Peyer's patch (tissue), 4 donors: ENCODE measurements at regions not wholly inside any gene's neighbourhood (a gene's known extent, or its start where the extent isn't known, plus 50 kb on each side); places are given as distances from the start of the nearest gene placed in this dataset.

Experiments used
- DNase-seq, 3 donors: peaks; one replicate each; pipeline ENCODE4 v3.0.0-alpha.2; 2017 to 2019
- H3K27ac ChIP-seq, 4 donors: fragments of 200-600 bp; sonication (generic); one replicate each; pipeline ENCODE4 v1.5.1; 2016 to 2019
- H3K27me3 ChIP-seq, 2 donors: fragments of 200-600 bp; sonication (generic); one replicate each; pipeline ENCODE4 v1.5.1; 2019
- H3K36me3 ChIP-seq, 3 donors: fragments of 200-600 bp; sonication (generic); one replicate each; pipeline ENCODE4 v1.5.1; 2016 to 2019
- H3K4me1 ChIP-seq, 4 donors: fragments of 200-600 bp; sonication (generic); one replicate each; pipeline ENCODE4 v1.5.1; 2016 to 2019
- H3K4me3 ChIP-seq, 4 donors: fragments of 200-600 bp; sonication (generic); 1 replicate in 3 of 4; 2 replicates in 1 of 4; pipeline ENCODE4 v1.5.1; 2016 to 2019; ENCODE audit warnings: mild to moderate bottlenecking in 1 of 4
- H3K9me3 ChIP-seq, 4 donors: fragments of 200-600 bp; sonication (generic); one replicate each; pipeline ENCODE4 v1.5.1; 2016 to 2019; ENCODE audit warnings: mild to moderate bottlenecking in 1 of 4
- POLR2A ChIP-seq, 2 donors: fragments of 450-650 bp; IDR thresholded peaks; one replicate each; pipeline ENCODE4 v1.5.1; 2017; ENCODE audit warnings: antibody characterized with exemption in 2 of 2, mild to moderate bottlenecking in 2 of 2, moderate library complexity in 2 of 2
- TF ChIP-seq, protein P1 (sequence below), 6 experiments: fragments of 450-650 bp in 4 of 6; fragments of 200-600 bp in 2 of 6; sonication (generic) in 1 of 6; IDR thresholded peaks; one replicate each; pipeline ENCODE4 v1.5.1; 2017 to 2019; ENCODE audit warnings: antibody characterized with exemption in 6 of 6, mild to moderate bottlenecking in 3 of 6, moderate library complexity in 1 of 6

DNA sequence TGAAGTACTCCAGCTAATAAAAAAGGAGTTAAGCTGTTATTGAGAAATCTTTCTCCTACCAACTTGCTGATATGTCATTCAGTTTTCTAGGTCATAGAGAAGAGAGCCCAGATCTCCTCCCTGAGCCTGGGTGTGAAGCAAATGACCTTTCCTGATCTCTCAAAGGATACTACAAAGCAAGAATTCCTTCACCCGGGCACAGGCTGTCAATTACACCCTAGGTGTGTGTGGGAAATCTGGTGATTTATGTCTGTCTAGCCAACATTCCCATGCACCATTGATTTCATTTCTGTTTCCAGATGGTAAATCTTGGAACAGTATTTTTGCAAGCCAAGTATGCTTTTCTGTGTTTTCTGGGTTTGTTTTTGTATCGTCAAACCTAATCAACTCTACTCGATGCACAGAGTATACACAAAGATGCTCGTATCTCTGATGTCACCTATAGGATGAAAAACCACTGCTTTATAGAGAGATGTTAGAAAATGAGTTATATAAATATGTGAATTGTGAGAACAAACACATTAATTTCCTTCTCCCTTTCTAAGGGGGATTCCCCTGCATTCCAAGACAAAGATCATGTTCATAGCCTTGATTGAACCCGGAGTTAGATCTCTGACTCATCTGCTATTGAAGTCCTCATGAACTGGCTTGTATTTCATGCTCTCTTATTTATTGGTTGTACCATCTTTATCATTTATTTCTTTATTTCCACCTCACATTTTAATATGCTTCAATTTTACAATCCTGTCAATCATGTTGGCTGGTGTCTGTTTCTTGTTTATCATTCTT is 1037.4 kb downstream of the NLGN4Y start:
- no peaks in the 10 kb centered on the region for H3K27me3 ChIP-seq
- no peaks in the 10 kb centered on the region for H3K36me3 ChIP-seq
- H3K27ac ChIP-seq: no peak overlapping the region
- no peak overlapping the region for H3K4me3 ChIP-seq
- no peaks in the 10 kb centered on the region for H3K9me3 ChIP-seq
- TF ChIP-seq, protein P1, sequence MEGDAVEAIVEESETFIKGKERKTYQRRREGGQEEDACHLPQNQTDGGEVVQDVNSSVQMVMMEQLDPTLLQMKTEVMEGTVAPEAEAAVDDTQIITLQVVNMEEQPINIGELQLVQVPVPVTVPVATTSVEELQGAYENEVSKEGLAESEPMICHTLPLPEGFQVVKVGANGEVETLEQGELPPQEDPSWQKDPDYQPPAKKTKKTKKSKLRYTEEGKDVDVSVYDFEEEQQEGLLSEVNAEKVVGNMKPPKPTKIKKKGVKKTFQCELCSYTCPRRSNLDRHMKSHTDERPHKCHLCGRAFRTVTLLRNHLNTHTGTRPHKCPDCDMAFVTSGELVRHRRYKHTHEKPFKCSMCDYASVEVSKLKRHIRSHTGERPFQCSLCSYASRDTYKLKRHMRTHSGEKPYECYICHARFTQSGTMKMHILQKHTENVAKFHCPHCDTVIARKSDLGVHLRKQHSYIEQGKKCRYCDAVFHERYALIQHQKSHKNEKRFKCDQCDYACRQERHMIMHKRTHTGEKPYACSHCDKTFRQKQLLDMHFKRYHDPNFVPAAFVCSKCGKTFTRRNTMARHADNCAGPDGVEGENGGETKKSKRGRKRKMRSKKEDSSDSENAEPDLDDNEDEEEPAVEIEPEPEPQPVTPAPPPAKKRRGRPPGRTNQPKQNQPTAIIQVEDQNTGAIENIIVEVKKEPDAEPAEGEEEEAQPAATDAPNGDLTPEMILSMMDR (IDR thresholded peaks at IDR 0.05): no peak
- no peak for TF ChIP-seq POLR2A (IDR thresholded peaks at IDR 0.05)
- H3K4me1 ChIP-seq: no peaks in the 10 kb centered on the region
- DNase-seq: no peak

DNA sequence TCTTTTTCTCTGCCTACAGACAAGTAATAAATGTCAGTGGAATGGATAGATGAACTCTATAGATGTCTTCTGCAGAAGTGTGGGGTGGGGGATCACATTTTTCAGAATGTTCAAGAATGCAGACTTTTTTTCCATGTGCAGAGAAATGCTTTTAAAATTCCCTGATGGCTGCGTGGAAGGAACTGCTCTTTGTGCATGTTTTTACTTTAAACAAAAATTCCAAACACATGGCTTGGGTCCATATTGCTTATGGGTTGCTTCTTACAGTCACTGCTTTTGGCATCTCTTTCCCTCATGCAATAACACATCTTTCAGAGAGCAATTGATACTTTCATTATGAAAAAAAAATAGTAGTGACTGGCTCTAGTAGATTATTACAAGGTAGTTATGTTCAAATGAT is 1053.6 kb downstream of the NLGN4Y start:
- TF ChIP-seq, protein P1 (IDR thresholded peaks at IDR 0.05): no peak
- no peak for TF ChIP-seq POLR2A (IDR thresholded peaks at IDR 0.05)
- H3K4me1 ChIP-seq: no peaks in the 10 kb centered on the region
- H3K9me3 ChIP-seq: no peaks in the 10 kb centered on the region
- H3K4me3 ChIP-seq: no peak overlapping the region
- H3K27ac ChIP-seq: no peak overlapping the region
- H3K27me3 ChIP-seq: no peaks in the 10 kb centered on the region
- H3K36me3 ChIP-seq: no peaks in the 10 kb centered on the region
- DNase-seq: no peak

DNA sequence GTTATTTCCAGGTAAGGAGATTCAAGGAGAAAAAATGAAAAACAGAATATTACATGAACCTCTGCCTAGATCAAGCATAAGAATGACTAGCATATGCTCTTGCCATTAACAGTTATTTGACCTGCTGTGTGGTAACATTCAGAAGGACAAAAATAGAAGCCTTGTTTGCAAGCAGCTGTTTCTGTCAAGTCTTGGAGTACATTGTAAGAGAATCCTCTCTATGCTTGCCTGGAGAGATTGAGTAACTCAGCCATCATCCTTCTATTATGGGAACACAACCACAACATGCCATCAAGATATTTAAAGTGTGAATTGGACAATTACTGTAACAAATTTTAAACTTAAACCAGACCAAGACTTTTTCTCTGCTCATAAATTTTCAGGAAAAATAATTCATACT is 1054.4 kb downstream of the NLGN4Y start:
- Histone ChIP-seq H3K36me3 (no peaks in the 10 kb centered on the region), H3K27me3 (no peaks in the 10 kb centered on the region), H3K9me3 (no peaks in the 10 kb centered on the region), H3K27ac (no peak overlapping the region), H3K4me1 (no peaks in the 10 kb centered on the region), H3K4me3 (no peak overlapping the region)
- DNase-seq: no peak
- TF ChIP-seq, protein P1 (IDR thresholded peaks at IDR 0.05): no peak

GRCh38 chrY:15579245-15579644 is 1054.9 kb downstream of the NLGN4Y start:
- TF ChIP-seq POLR2A (IDR thresholded peaks at IDR 0.05): no peak
- TF ChIP-seq, protein P1 (IDR thresholded peaks at IDR 0.05): no peak
- Histone ChIP-seq H3K4me3 (no peak overlapping the region), H3K36me3 (no peaks in the 10 kb centered on the region), H3K4me1 (no peaks in the 10 kb centered on the region), H3K9me3 (no peaks in the 10 kb centered on the region), H3K27me3 (no peaks in the 10 kb centered on the region), H3K27ac (no peak overlapping the region)
- DNase-seq: no peak

DNA sequence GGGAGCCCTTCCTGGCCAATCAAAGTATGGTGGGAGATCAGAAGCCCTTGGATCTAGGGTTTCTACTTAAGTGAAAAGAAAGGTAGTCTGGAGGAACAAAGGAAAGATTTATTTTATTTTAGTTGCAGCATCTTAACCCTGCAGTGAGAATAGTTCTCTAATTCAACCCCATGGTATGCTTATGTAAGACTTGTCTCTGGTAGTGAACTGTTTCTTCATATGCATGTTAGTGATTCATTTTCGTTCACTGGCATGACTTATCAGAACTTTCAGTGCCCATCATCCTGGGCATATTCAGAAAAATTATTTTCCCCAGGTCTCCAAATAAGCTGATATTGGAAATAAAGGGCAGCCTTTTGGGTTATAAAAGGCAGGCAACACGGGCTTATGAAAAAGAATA is 1058.8 kb downstream of the NLGN4Y start:
- Histone ChIP-seq H3K27me3 (no peaks in the 10 kb centered on the region), H3K4me1 (no peaks in the 10 kb centered on the region), H3K9me3 (no peaks in the 10 kb centered on the region), H3K27ac (no peak overlapping the region), H3K36me3 (no peaks in the 10 kb centered on the region), H3K4me3 (no peak overlapping the region)
- no peak for TF ChIP-seq POLR2A (IDR thresholded peaks at IDR 0.05)
- TF ChIP-seq, protein P1 (IDR thresholded peaks at IDR 0.05): no peak
- DNase-seq: no peak
